D341Med (cell line): ENCODE measurements at regions not wholly inside any gene's neighbourhood (a gene's known extent, or its start where the extent isn't known, plus 50 kb on each side); places are given as distances from the start of the nearest gene placed in this dataset.
"Not testable (repeated sequence)": the region's sequence is repeated elsewhere in the genome, so short reads cannot be mapped to it uniquely, and the experiment has no call there.

Experiments used
- DNase-seq: peaks from one replicate; pipeline ENCODE4 v3.0.0; 2012; ENCODE audit warnings: low spot score

DNA sequence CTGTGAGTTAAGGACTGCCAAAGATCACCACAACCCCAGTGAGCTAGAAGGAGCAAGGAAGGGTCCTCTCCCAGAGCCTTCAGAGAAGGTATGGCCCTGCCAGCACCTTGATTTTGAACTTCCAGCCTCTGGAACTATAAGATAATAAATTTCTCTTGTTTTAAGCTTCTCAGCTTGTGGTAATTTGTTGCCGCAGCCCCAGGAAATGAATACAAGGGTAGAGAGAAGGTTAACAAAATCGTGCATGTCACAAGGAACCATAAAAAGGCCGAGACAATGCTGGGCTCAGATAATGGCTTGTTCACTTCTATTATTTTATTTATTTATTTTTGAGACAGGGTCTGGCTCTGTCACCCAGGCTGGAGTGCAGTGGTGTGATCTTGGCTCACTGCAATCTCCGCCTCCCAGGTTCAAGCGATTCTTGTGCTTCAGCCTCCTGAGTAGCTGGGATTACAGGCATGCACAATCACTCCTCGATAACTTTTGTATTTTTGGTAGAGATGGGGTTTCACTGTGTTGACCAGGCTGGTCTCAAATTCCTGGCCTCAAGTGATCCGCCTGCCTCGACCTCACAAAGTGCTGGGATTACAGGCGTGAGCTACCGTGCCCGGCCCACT is 71.5 kb downstream of the WSB1 start:
- not testable (repeated sequence) for DNase-seq

DNA sequence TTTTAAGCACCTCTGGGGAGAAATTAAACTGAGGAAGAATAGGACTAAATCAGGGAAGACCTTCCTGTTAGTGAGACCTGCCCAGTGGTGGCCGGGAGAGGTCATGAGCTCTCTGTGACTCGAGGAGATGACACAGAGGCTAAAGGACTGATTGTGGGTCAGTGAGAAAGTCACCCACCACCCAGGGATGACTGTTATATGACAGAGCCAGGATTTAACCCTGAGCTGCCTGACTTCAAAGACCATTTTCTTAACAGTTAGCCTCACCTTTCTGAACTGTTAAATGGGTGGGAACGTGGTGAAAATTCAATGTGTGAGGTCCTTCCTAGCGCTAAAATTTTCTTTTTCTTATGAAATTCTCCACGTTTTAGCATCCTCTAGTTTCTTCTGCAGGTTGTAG is 72.5 kb downstream of the WSB1 start:
- no peak for DNase-seq

DNA sequence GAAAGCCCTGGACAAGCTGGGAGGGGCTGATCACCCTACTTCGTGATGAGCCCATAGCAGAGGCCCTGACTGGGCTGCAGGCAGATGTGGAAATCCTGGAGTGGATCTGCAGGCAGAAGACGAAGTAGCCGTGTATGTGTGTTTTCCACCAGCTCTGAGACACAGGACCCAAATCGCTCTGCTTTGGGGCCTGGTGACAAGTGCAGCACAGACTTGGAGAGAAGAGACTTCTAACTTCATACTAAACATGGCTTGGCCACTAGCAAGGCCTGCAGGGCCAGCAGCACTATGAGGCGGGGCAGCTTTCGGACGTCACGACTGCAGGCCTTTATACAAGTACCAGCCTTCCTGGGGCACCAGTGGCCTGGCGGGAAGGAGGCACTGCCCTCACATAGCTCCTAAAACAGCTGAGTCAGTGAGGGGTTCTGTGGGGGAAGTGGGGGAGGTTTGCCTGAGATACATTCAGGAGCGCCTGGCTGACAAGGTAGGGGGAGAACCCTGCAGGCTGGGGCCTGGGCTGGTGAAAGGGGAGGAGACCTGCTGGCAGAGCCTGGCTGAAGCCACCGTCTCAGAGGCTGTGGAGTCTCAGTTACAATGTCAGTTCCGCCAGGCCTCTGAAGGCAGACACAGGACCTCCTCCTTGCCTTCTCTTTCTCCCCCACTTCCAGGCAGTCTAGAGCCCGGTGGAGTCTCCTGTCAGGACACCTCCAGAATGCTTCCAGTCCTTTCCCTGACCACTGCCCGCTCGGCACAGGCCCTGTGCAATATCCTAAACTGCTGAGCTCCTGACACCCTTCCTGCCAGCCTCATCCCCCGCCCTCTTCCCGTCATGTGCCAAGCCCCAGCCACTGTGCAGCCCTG is 73.4 kb downstream of the WSB1 start:
- DNase-seq, result no peak

DNA sequence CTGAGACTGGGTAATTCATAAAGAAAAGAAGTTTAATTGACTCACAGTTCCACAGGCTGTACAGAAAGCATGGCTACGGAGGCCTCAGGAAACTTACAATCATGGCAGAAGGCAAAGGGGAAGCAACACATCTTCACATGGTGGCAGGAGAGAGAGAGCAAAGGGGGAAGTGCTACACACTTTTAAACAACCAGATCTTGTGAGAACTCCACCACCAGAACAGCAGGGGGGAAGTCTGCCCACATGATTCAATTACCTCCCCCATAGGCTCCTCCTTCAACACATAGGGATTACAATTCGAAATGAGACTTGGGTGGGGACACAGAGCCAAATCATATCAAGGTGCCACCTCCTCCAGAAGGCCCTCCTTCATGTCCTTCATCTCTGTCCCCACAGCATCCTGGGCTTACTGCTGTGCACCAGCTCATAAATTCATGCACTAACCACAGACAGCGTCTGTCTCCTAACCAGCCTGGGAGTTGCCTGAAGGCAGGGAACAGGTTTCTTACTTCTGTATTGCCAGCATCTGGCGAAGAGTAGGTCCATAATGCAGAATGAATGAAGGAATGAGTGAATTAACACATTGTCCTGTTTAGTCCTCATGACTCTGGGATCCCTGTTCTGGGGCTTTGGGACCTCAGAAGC is 74.4 kb downstream of the WSB1 start:
- DNase-seq, result no peak

DNA sequence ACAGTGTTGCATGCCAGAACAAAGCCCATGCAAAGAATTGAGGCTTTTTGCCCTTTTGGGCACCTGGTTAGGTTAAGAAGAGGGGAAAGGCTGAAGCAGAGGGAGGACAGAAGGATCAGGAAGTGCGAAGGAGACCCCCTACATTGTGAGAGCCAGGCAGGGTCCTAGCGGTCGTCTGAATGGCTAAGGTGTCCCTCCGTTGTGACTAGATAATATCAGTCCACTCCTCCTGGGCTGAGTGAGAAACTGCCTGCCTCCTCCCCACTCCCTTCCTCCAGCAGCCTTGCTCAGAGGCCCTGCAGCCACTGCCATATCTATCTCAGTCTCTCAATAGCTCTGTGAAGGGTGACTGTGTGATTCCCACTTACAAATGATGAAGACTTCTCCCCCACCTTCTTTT is 75.1 kb downstream of the WSB1 start:
- DNase-seq, result no peak

DNA sequence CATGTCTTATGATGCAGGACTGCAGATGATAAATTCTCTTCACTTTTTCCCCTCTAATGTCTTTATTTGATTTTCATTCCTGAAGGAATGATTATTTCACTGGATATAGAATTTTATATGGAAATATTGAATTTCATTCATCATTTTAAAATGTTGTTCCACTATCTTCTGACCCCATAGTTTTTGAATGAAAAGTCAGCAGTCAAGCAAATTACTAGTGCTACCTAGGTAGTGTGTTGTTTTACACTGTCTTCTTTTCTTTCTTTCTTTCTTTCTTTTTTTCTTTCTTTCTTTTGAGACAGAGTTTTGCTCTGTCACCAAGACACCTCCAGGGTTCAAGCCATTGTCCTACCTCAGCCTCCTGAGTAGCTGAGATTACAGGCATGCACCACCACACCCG is 76.9 kb downstream of the WSB1 start:
- no peak for DNase-seq

DNA sequence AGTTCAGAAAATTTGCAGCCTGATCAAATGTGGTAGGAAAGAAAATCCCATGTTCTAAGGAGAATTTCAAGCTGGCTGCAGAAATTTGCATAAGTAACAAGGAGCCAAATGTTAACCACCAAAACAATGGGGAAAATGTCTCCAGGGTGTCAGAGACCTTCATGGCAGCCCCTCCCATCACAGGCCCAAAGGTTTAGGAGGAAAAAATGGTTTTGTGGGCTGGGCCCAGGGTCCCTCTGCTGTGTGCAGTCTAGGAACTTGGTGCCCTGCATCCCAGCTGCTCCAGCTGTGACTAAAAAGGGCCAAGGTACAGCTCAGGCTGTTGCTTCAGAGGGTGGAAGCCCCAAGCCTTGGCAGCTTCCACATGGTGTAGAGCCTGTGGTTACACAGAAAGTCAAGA is 79.8 kb downstream of the WSB1 start:
- DNase-seq, result not testable (repeated sequence)

DNA sequence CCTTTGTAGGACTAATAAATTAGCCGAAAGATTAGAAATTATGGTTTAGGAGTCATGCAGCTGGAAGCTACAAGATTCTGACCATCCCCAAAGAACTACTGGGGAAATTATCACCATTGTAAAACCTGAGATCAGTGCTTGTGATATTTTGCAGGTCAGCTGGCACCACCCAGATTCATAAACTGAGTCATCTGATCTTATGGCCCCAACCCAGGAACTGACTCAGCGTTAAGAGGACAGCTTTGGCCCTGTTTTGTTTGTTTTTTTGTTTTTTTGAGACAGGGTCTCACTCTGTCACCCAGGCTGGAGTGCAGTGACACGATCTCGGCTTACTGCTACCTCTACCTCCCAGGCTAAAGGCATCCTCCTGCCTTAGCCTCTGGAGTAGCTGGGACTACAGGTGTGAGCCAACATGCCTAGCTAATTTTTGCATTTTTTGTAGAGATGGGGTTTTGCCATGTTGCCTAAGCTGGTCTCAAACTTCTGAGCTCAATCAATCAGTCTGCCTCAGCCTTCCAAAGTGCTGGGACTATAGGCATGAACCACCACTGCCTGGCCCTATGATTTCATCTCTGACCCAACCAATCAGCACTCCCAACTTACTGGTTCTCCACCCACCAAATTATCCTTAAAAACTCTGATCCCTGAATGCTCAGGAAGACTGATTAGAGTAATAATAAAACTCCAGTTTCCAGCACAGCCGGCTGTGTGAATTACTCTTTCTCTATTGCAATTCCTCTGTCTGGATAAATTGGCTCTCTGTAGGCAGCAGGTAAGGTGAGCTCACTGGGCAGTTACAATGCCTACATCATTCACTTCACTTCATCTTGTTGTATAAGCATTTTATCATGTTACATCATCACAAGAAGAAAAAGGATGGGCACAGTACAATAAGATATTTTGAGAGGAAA is 79.4 kb upstream of the KSR1 start:
- no peak for DNase-seq

DNA sequence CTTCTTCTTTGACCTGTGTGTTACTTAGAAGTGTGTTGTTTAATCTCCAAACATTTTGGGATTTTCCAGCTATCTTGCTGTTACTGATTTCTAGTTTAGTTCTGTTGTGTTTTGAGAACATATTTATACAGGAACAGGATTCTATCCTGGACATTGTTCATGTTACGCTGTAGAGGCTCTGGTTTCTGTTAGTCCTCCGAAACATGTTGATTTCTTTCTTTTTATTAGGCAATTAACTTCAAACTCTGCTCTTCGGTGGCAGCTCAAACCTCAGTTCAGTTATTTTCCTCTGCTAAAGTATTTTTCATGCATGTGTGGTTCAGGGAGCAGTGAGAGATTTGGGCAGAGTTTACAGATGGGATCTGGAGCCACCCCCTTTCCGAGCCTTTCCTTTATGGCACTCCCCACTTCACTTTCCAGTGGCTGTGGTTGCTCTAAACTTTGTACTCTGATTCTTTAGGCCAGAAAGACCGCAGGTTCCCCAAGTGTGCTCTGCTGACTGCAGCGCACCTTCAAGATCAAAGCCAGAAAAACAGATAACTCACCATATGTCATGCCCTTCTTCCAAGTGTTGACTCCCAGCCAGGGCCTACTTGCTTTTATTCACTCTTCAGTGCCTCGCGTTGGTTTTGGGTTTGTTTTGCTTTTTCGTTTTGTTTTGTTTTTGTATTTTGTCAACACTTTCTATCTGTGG is 77.6 kb upstream of the KSR1 start:
- no peak for DNase-seq

DNA sequence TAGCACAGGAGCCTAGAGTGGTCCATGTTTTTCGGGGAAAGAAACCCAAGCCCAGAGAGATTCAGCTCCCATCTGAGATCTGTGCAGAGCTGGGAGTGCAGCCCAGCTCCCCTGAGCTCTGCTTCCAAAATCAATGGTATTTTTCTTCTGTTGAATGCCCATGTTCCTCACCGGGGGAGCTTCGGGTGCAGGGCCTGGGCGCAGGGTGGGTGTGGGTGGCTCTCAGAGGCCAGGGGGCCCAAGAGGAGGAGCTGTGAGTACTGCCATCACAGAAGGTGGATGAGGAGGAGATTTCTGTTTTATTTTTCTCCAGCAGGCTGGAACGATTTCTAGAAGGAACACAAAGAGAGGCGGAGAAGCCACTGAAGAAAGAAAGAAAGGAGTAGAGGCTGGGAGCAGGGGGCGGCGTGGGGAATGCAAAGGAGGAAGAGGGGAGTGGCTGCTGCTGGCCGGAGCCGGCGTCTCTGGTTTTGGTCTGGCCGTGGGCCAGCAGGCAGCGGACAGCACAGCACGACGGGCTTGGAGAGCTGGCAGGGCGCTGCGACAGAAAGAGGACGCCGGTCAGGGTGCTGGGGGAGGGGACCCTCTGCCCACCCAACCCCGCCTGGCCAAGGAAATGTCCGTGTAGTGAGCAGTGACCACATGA is 76.2 kb upstream of the KSR1 start:
- no peak for DNase-seq

DNA sequence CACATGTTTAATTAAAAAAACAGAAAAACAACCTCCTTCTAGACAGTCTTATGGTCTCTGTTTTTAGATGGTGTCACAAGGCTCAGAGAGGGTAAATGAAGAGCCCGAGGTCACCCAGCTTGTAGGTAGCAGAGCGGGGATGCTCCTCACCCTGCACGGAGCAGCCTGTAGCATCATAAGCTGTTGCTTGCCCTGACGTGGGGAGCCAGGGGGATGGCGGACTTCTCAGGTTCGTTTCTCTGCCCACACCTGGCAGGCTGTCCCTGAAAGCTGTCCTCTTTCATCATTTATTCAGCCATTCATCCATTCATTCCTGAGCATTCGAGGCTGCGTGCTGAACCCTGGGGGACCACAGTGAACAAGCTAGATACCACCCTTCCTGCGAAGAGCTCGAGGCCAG is 75.7 kb upstream of the KSR1 start:
- DNase-seq, result no peak

DNA sequence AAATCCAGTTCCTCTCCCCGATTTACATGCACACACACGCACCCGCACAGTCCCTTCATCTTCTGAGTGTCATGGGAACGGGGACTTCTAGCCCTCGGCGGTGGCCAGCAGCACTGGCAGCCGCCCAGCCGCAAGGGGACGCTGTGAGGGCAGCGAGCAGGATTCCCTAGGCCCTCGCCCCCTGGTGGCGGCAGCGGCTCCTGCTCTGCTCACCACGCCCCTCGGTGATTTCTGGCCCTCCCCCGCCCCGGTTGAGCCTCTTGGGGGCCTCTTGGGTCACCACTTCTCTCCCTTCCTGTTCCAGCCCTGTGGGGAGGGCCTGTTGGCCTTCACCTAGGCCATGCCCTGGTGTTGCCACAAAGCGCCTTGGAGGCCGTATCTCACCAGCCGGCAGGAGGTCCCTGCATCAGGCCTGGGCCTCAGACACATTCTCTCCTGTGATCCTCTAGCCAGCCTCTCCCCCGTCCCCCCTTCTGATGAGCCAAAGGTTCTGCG is 75.2 kb upstream of the KSR1 start:
- DNase-seq, result peak; percentile 95

DNA sequence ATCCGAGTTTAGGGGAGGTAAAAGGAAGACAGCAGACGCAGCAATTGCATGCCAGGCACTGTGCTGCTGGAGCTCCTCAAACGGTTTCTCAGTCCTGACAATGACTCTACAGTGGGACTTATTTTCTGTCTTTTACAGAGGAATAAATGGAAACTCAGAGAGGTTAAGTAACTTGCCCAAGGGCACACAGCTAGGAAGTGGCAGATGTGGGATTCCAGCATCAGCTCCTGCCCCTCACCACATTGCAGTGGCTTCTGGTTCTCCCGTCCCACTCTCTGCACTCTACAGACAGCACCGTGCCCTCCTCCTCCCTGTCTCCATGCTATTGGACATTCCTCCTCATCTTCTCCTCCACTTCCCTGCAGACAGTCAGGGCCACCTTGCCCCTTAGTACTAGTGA is 74.2 kb upstream of the KSR1 start:
- DNase-seq, result no peak

DNA sequence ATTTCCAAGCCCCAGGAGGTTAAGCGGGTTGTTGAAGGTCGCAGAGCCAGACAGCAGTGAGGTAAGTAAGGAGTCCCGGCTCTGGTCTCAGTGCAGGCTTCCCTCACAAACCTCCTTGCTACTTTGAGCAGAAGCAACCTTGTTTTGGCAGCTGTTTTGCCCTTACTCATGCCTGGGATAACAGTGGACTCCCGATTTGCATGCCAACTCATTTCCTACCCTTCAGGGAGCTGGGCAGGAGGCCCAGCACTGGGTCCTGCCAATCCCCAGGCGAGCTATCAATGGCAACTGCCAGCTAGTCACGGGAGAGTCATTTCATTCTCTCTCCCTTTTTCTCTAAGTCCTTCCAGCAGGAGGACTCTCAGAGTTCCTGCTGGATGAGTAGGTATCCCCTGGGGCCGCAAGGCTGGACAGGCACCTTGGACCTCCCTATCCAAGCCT is 72.0 kb upstream of the KSR1 start:
- DNase-seq, result no peak

DNA sequence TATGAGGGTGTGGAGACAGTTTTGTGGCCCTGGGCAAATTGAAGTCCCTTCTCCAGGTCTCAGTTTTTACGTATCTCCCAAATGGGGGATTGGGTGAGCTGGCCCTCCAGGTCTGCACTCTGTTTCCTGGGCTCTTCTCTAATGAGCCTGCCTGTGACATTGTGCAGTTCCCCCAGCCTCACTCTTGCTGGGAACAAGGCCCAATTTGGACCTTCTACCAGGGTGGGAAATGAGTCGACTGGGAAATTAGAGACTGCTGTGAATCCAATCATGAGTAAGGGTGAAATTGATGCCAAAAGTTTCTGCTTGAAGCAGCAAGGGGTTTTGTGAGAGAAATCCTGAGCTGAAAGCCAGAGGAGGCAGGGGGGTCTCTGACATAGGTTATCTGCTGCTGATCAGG is 71.5 kb upstream of the KSR1 start:
- DNase-seq, result no peak

DNA sequence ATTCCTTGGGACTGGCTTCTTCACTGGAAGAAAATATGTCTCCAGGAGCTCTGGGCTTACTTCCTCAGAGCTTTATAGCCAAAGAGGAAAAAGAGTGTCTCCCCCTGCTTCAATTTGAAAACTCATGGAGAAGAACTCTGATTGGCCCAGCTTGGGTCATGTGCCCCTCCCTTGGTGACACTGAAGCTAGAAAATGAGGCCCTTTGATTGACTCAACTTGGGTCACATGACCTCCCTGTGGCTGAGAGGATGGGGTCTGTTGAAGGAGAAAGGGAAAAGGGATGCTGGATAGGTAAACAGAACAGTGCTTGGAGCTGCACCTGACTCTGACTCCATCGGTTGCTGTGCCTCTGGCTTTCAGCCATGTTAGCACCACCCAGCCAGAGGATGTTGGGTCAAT is 70.6 kb upstream of the KSR1 start:
- DNase-seq, result no peak

DNA sequence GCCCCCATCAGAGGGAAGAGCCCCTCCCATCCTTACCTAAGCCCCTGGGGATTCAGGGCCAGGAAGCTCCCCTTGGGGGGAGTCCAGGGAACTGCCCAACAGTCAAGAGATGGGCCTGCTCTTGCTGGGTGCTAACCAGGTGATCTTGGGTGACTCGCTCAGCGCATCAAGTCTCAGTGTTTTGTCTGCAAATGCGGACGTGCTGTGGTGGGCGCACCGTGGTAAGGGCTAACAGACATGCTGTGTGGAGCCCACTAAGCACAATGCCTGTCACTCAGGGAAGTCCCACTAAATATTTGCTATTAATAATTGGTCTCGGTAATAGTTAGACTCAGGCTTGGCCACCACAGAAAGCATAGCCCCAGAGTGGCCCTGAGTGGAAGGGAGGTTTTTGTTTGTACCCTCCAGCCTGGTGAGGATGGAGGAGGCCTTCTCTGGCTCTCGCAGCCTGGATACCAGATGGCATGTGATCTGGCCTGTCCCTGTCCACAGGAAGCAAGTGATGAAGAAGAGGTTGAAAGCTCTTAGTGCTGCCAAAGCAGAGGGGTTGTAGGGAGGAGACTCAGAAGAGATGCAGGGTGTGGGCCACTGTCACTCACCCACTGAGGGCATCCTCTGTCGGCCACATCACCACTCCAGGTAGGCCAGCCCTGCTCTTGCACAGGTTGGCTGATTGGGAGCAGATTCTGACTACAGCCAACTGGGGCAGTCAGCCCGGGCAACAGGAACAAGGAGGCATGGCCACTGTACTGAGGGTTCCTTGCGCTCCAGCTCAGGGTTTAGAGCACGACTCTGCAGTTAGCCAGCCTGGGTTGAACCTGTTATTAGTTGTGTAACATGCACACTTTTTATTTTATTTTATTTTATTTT is 69.8 kb upstream of the KSR1 start:
- no peak for DNase-seq

DNA sequence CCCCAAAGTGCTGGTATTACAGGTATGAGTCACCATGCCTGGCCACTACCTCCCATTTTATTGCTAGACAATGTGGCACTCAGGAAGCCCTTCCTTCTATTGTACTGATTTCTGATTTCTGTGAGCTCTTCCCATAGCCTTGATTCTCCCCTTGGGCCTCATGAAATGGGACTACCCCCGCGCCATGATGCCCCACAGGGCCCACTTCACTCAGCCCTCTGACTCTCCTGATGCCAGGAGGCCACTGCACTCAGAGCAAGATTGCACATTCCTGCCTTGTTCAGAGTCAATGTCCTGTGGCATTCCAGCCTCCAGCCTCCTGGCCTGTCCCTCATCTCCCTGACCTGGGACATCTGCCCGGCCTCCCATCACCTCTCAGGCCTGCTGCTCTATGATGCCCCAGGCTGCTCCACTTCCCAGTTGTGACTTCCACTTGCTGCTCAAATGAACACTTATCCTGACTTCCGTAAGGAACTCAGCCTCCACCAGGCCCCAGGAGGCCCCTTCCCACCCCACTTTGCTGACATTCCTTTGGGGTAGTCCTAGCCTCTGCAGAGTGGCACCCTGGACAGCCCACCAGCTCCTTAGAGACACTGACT is 66.6 kb upstream of the KSR1 start:
- no peak for DNase-seq

DNA sequence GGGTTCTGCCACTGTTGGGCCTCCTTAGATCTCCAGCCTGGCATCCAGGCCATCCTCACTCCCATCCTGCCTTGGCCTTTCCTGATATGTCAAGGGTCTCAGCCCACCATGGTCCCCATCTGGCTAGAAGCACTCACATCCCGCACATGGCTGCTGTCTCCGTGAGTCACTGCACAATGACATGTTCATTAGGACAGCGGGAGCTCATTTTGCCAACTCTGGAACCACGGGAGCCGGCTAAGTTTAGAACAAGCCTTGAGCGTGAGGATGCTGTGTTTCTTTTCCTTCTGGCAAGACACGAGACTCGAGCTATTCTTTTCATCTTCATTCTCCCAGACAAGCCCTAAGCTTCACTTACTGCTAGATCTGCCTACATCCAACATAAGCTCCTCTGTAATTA is 65.7 kb upstream of the KSR1 start:
- no peak for DNase-seq

DNA sequence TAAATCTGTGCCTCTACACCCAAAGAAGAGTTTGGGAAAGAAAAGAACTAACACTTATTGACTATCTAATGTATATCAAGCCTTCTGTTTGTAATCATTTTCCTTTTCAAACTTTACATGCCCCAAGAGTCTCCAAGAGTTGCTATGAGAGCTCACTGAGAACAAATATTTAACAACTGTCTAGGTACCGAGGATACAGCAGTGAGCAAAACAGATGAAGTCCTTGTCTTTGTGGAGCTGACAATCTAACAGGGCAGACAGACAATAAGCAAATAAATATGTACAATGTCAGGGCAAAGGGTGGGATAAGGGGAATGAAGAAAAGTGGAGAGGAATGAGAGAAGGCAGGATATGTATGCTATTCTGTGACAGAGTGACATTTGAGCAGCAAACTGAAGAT is 64.8 kb upstream of the KSR1 start:
- DNase-seq, result no peak
